GM12892 (cell line): ENCODE measurements at regions not wholly inside any gene's neighbourhood (a gene's known extent, or its start where the extent isn't known, plus 50 kb on each side); places are given as distances from the start of the nearest gene placed in this dataset.

Experiments used
- POLR2AphosphoS5 ChIP-seq: IDR thresholded peaks from 2 replicates; pipeline ENCODE4 v1.6.1; 2011; ENCODE audit warnings: low read depth, low read length, control low read depth
- TAF1 ChIP-seq: IDR thresholded peaks from 2 replicates; pipeline ENCODE4 v1.6.1; 2011; ENCODE audit warnings: low read depth, mild to moderate bottlenecking, control low read depth, low read length, borderline replicate concordance

DNA sequence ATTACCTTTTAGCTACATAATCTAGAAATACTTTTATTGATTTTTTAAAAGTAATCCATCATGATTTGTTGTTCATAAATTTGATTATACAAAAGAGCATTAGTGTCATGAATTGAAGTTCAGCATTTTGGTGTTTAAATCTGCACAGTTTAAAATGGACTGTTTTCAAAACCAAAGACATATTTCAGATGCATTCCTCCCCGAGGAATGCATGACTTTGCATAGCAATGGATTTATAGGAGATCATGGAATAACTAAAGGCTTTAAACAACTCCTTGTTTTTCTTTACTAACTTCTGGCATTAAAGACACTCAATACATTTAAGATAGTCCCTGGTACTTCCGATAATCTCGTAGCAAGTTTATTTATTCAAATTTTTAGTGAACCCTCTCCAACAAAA is 863.1 kb upstream of the TMPRSS15 start:
- TF ChIP-seq POLR2AphosphoS5, result no peak
- no peak for TF ChIP-seq TAF1
